HepG2 (cell line): ENCODE measurements at regions not wholly inside any gene's neighbourhood (a gene's known extent, or its start where the extent isn't known, plus 50 kb on each side); places are given as distances from the start of the nearest gene placed in this dataset.
A peak's percentile ranks its signal among the peaks of the same experiment; 100 is the strongest.

ENCODE experiments used
- ATAC-seq: fragments of 200-7000 bp; cut with Tn5 transposase; 3 replicates; pipeline ENCODE4 v1.9.1; 2020; ENCODE audit warnings: mild to moderate bottlenecking, moderate library complexity
- BruUV-seq: library from RNA; stranded (reverse); fragments of 400-500 nt; replicated peaks from 2 replicates; lab custom pipeline; 2021; lab: Mats Ljungman, UMichigan
- CTCF ChIA-PET: fragments of 300-600 bp; formaldehyde crosslinking; extraction: SDS; loops from one replicate; lab custom pipeline; 2021; ENCODE audit warnings: low total read pairs, inconsistent platforms, low intra/inter-chr PET ratio; lab: Yijun Ruan, JAX
- POLR2A ChIA-PET: fragments of 350-600 bp; sonication (Branson Sonifier 250); formaldehyde crosslinking; loops from one replicate; lab custom pipeline; 2020; ENCODE audit warnings: antibody characterized with exemption, inconsistent platforms; lab: Yijun Ruan, JAX
- DNase-seq: peaks from one replicate; pipeline ENCODE4 v3.0.0-alpha.2; 2015; ENCODE audit warnings: low spot score
- FAIRE-seq: peaks from 3 replicates; lab custom pipeline; 2011; peaks lifted over from hg19 to GRCh38; lab: Jason Lieb, UNC
- H2AFZ ChIP-seq: one replicate; pipeline ENCODE4 v1.6.1; 2011; ENCODE audit warnings: low read length, inconsistent platforms
- H3K27ac ChIP-seq: fragments of 300-600 bp; 3 replicates; pipeline ENCODE4 v1.8.0; 2011; ENCODE audit warnings: mixed run types, mild to moderate bottlenecking, mixed read lengths, low read length, inconsistent platforms; ENCODE audit not compliant: insufficient read depth; ENCODE audit errors: extremely low read length
- H3K27me3 ChIP-seq, 2 experiments: fragments of 200-600 bp in 1 of 2; 2 replicates in 1 of 2; 3 replicates in 1 of 2; pipeline versions ENCODE4 v1.6.0 to v1.8.0; 2011; ENCODE audit warnings: low read length in 2 of 2, mild to moderate bottlenecking in 2 of 2, moderate library complexity in 2 of 2, inconsistent platforms in 1 of 2; ENCODE audit not compliant: insufficient read depth in 2 of 2, control insufficient read depth in 1 of 2
- H3K36me3 ChIP-seq, 2 experiments: fragments of 200-600 bp in 1 of 2; replicated peaks in 1 of 2; 2 replicates in 1 of 2; 3 replicates in 1 of 2; pipeline versions ENCODE4 v1.5.1 to v1.8.0; 2011; ENCODE audit warnings: low read length in 2 of 2, inconsistent platforms in 1 of 2; ENCODE audit not compliant: insufficient read depth in 2 of 2, control insufficient read depth in 1 of 2
- H3K4me1 ChIP-seq: 2 replicates; pipeline ENCODE4 v1.5.1; 2012; ENCODE audit warnings: low read length, inconsistent platforms; ENCODE audit not compliant: insufficient read depth
- H3K4me2 ChIP-seq: 2 replicates; pipeline ENCODE4 v1.6.0; 2011; ENCODE audit warnings: low read depth, low read length, inconsistent platforms
- H3K4me3 ChIP-seq, 3 experiments: fragments of 200-600 bp in 1 of 3; sonication (generic), shearing (Covaris generic) in 1 of 3; replicated peaks in 1 of 3; 2 replicates each; pipeline ENCODE4 v1.5.1; 2011 to 2016; ENCODE audit warnings: low read length in 3 of 3, inconsistent platforms in 2 of 3, low read depth in 2 of 3, mild to moderate bottlenecking in 2 of 3, control low read depth in 1 of 3, mixed read lengths in 1 of 3; ENCODE audit not compliant: insufficient read depth in 1 of 3
- H3K79me2 ChIP-seq: one replicate; pipeline ENCODE4 v1.6.1; 2011; ENCODE audit warnings: low read length, inconsistent platforms; ENCODE audit not compliant: insufficient read depth
- H3K9ac ChIP-seq: 2 replicates; pipeline ENCODE4 v1.6.0; 2011; ENCODE audit warnings: mild to moderate bottlenecking, low read depth, low read length, inconsistent platforms; ENCODE audit not compliant: insufficient read depth
- H3K9me3 ChIP-seq: 2 replicates; pipeline ENCODE4 v1.5.1; 2012; ENCODE audit warnings: mild to moderate bottlenecking, low read length
- H4K20me1 ChIP-seq: 2 replicates; pipeline ENCODE4 v1.6.0; 2011; ENCODE audit warnings: inconsistent platforms, mild to moderate bottlenecking, low read length, moderate library complexity; ENCODE audit not compliant: insufficient read depth
- CEBPB ChIP-seq: IDR thresholded peaks from 2 replicates; pipeline ENCODE4 v1.6.1; 2011; ENCODE audit warnings: low read depth, low read length, improper control_type of control experiment, borderline replicate concordance
- EZH2 ChIP-seq: conservative IDR thresholded peaks from 2 replicates; pipeline ENCODE4 v1.6.1; 2012; ENCODE audit warnings: mild to moderate bottlenecking, low read depth, low read length, moderate library complexity
- HDAC1 ChIP-seq: sonication (generic); formaldehyde crosslinking; IDR thresholded peaks from 2 replicates; pipeline ENCODE4 v1.5.1; 2020; ENCODE audit warnings: mild to moderate bottlenecking, missing genetic modification reagents
- HHEX ChIP-seq: IDR thresholded peaks from 2 replicates; pipeline ENCODE4 v1.6.1; 2016; ENCODE audit warnings: control low read depth
- KDM2A ChIP-seq: sonication (generic); formaldehyde crosslinking; IDR thresholded peaks from 2 replicates; pipeline ENCODE4 v1.4.0; 2020; ENCODE audit warnings: low read depth, missing genetic modification reagents, borderline replicate concordance
- PLRG1 ChIP-seq: fragments of 450-650 bp; conservative IDR thresholded peaks from 2 replicates; pipeline ENCODE4 v1.6.1; 2016
- SMARCC2 ChIP-seq: fragments of 450-650 bp; IDR thresholded peaks from 2 replicates; pipeline ENCODE4 v1.6.1; 2017; ENCODE audit warnings: antibody characterized with exemption, mild to moderate bottlenecking
- ZBTB42 ChIP-seq: sonication (generic); formaldehyde crosslinking; IDR thresholded peaks from 2 replicates; pipeline ENCODE4 v1.5.0; 2020; ENCODE audit warnings: mild to moderate bottlenecking, missing genetic modification reagents
- WGBS: methylation state at CpG from one replicate; pipeline ENCODE4 v1.1.6; 2017; ENCODE audit warnings: low lambda C conversion rate; 5-methylcytosine and 5-hydroxymethylcytosine counted together
- in situ Hi-C: cut with HindIII; loops from 2 replicates; pipeline ENCODE4 v1.10.0; 2017; ENCODE audit warnings: low pct_unique_long_range_greater_than_20kb; ENCODE audit not compliant: extremely low pct_ligation_motif_present
- intact Hi-C: fragments of 100-400 bp; cut with micrococcal nuclease; formaldehyde crosslinking; loops from one replicate; pipeline ENCODE4 v1.10.0; 2022; ENCODE audit not compliant: unreplicated experiment
- TF ChIP-seq, protein P1 (sequence below): IDR thresholded peaks from 2 replicates; pipeline ENCODE4 v1.6.1; 2016; ENCODE audit warnings: low read depth
- TF ChIP-seq, protein P2 (sequence below): IDR thresholded peaks from 2 replicates; pipeline ENCODE4 v1.6.1; 2012; ENCODE audit warnings: low read depth, low read length, improper control_type of control experiment
- TF ChIP-seq, protein P3 (sequence below): sonication (generic); formaldehyde crosslinking; IDR thresholded peaks from 2 replicates; pipeline ENCODE4 v1.5.0; 2020; ENCODE audit warnings: mild to moderate bottlenecking, missing genetic modification reagents, borderline replicate concordance
- TF ChIP-seq, protein P4 (sequence below): sonication (generic); formaldehyde crosslinking; conservative IDR thresholded peaks from 2 replicates; pipeline ENCODE4 v1.8.0; 2022; ENCODE audit warnings: mild to moderate bottlenecking, moderate library complexity, missing genetic modification reagents

DNA sequence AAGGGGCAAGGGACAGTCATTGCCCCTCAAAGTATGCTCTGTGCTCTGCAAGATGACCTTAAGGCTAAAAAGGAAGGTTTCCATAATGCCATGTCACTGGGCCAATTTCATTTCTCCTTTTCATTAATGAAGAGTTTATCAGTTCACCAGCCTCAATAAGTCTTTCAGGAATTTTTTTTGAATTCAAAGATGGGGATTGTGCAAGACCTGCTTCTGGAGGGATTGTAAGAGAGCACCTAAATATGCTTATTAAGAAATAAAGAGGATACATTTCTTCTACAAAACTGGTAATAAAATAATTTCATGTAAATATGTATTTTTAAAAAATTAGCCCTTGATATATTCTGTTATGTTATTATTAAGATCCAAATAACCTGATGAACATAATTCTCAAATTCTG lies 86.8 kb upstream of the RGS4 start:
- in situ Hi-C loops = no loop called here
- no peak overlapping the region for H3K9ac ChIP-seq
- DNase-seq = no peak
- H3K4me2 ChIP-seq = no peak overlapping the region
- TF ChIP-seq, protein P1, sequence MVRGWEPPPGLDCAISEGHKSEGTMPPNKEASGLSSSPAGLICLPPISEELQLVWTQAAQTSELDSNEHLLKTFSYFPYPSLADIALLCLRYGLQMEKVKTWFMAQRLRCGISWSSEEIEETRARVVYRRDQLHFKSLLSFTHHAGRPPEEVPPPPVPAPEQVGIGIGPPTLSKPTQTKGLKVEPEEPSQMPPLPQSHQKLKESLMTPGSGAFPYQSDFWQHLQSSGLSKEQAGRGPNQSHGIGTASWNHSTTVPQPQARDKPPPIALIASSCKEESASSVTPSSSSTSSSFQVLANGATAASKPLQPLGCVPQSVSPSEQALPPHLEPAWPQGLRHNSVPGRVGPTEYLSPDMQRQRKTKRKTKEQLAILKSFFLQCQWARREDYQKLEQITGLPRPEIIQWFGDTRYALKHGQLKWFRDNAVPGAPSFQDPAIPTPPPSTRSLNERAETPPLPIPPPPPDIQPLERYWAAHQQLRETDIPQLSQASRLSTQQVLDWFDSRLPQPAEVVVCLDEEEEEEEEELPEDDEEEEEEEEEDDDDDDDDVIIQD (CRISPR knock-in tag) = no peak
- TF ChIP-seq CEBPB = 0 out of 2 replicates have a peak, but pooled peaks have one; percentile 3
- POLR2A ChIA-PET = no interaction called here
- H3K36me3 ChIP-seq = no peaks in the 10 kb centered on the region
- no peak overlapping the region for H3K4me3 ChIP-seq
- intact Hi-C loops = no loop called here
- no peaks in the 10 kb centered on the region for H3K9me3 ChIP-seq
- no peak for ATAC-seq
- H3K79me2 ChIP-seq = no peaks in the 10 kb centered on the region
- H3K27ac ChIP-seq = no peak overlapping the region
- H3K4me1 ChIP-seq = no peaks in the 10 kb centered on the region
- no peak for FAIRE-seq
- CTCF ChIA-PET = no interaction called here
- H4K20me1 ChIP-seq = no peaks in the 10 kb centered on the region
- no TSS peak for BruUV-seq
- H3K27me3 ChIP-seq = no peaks in the 10 kb centered on the region
- H2AFZ ChIP-seq = no peak overlapping the region

DNA sequence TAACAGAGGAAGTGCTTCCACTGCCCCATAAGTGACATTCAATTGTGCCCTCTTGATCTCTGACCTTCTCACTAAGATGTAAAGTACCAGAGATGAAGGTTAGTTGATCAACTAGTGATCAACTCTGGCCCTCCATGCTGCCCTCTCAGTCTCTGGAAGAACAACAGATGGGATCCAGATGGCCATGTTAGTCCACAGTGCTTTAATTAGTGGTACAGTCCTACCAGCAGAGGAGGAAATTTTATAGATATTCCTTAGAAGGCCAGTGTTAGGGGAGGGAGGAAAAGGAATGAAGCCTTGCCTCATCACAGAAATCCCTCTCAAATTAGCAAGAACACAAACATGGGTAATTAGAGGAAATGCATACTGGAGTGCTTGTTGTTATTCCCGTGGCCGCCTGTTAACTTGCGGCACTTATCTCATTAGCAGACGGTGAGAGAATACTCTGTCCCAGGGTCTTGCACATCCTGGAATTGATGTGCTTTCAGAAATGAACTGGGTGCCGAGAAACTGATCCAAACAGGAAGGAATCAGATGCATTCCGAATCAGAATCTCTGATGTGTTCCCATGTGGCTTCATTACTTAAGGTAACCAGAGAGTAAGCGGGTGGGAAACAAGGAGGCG lies 91.1 kb upstream of the RGS4 start:
- intact Hi-C loops = no loop called here
- Histone ChIP-seq H2AFZ (no peak overlapping the region), H3K9ac (no peak overlapping the region), H4K20me1 (no peaks in the 10 kb centered on the region), H3K9me3 (no peaks in the 10 kb centered on the region), H3K36me3 (no peaks in the 10 kb centered on the region), H3K79me2 (no peaks in the 10 kb centered on the region), H3K4me1 (no peaks in the 10 kb centered on the region), H3K4me3 (no peak overlapping the region), H3K4me2 (no peak overlapping the region), H3K27me3 (no peaks in the 10 kb centered on the region; a peak in 1 of 5 replicates), H3K27ac (no peak overlapping the region)
- DNase-seq (no peak), ATAC-seq (no peak), FAIRE-seq (no peak)
- in situ Hi-C loops = no loop called here
- ChIA-PET POLR2A (no interaction called here), CTCF (no interaction called here)
- 45% methylated on average over 8 of the region's 8 CpGs for WGBS
- no TSS peak for BruUV-seq
- TF ChIP-seq HDAC1 (CRISPR knock-in tag) (no peak), EZH2 (no peak), SMARCC2 (no peak), PLRG1 (no peak), HHEX (no peak), KDM2A (CRISPR knock-in tag) (no peak), ZBTB42 (CRISPR knock-in tag) (no peak)
- TF ChIP-seq, protein P2, sequence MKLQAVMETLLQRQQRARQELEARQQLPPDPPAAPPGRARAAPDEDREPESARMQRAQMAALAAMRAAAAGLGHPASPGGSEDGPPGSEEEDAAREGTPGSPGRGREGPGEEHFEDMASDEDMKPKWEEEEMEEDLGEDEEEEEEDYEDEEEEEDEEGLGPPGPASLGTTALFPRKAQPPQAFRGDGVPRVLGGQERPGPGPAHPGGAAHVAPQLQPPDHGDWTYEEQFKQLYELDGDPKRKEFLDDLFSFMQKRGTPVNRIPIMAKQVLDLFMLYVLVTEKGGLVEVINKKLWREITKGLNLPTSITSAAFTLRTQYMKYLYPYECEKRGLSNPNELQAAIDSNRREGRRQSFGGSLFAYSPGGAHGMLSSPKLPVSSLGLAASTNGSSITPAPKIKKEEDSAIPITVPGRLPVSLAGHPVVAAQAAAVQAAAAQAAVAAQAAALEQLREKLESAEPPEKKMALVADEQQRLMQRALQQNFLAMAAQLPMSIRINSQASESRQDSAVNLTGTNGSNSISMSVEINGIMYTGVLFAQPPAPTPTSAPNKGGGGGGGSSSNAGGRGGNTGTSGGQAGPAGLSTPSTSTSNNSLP = no peak
- TF ChIP-seq, protein P3, sequence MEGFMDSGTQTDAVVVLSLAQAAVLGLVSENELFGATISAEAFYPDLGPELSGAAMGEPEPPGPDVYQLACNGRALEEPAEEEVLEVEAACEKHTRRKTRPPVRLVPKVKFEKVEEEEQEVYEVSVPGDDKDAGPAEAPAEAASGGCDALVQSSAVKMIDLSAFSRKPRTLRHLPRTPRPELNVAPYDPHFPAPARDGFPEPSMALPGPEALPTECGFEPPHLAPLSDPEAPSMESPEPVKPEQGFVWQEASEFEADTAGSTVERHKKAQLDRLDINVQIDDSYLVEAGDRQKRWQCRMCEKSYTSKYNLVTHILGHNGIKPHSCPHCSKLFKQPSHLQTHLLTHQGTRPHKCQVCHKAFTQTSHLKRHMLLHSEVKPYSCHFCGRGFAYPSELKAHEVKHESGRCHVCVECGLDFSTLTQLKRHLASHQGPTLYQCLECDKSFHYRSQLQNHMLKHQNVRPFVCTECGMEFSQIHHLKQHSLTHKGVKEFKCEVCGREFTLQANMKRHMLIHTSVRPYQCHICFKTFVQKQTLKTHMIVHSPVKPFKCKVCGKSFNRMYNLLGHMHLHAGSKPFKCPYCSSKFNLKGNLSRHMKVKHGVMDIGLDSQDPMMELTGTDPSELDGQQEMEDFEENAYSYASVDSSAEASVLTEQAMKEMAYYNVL (CRISPR knock-in tag) = no peak
- TF ChIP-seq, protein P4, sequence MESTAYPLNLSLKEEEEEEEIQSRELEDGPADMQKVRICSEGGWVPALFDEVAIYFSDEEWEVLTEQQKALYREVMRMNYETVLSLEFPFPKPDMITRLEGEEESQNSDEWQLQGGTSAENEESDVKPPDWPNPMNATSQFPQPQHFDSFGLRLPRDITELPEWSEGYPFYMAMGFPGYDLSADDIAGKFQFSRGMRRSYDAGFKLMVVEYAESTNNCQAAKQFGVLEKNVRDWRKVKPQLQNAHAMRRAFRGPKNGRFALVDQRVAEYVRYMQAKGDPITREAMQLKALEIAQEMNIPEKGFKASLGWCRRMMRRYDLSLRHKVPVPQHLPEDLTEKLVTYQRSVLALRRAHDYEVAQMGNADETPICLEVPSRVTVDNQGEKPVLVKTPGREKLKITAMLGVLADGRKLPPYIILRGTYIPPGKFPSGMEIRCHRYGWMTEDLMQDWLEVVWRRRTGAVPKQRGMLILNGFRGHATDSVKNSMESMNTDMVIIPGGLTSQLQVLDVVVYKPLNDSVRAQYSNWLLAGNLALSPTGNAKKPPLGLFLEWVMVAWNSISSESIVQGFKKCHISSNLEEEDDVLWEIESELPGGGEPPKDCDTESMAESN (CRISPR knock-in tag) = no peak
